GM18498 (cell line): ENCODE measurements at regions not wholly inside any gene's neighbourhood (a gene's known extent, or its start where the extent isn't known, plus 50 kb on each side); places are given as distances from the start of the nearest gene placed in this dataset.
A peak's percentile ranks its signal among the peaks of the same experiment; 100 is the strongest.
"Not testable (repeated sequence)": the region's sequence is repeated elsewhere in the genome, so short reads cannot be mapped to it uniquely, and the experiment has no call there.

ENCODE experiments used
- ATAC-seq: cut with Tn5 transposase; IDR thresholded peaks from one replicate; pipeline ENCODE4 v1.9.1; 2021; ENCODE audit warnings: mild to moderate bottlenecking, moderate library complexity; ENCODE audit not compliant: unreplicated experiment

DNA sequence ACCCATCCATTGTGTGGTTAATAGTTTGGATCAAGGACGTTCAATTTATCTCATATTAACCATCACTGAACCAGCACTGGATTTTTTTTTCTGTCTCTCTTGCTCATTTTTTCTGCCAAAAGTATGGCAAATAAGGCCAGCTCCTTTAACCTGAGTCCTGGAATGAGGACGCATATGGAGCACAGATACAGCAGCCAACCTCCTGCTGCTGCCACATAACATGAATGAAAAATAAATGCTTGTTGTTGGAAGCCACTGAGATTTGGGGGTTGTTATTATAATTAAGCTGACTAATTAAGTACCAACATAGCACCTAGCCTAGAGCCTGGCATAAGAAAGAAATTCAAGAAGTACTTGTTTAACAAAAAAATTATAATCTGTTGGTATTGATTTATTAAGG is 335.3 kb upstream of the DUSP10 start:
- ATAC-seq: no peak

DNA sequence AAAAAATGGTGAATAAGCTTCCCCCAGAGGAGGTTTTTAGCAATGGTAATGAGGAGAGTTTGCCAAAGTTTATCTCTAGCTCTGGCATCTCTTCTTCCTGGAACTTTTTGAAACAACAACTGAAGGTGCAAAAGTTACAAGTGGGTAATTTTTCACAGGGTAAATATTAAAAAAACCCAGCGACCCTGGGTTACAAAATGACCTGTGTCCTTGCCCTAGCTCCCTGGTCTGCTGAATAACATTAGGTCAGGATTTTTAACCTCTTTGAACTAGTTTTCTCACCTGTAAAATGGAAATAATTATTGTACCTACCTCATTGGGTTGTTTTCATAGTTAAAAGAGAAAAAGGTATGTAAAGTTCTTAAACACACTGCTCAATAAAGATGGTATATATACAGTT is 332.4 kb upstream of the DUSP10 start:
- no peak for ATAC-seq

DNA sequence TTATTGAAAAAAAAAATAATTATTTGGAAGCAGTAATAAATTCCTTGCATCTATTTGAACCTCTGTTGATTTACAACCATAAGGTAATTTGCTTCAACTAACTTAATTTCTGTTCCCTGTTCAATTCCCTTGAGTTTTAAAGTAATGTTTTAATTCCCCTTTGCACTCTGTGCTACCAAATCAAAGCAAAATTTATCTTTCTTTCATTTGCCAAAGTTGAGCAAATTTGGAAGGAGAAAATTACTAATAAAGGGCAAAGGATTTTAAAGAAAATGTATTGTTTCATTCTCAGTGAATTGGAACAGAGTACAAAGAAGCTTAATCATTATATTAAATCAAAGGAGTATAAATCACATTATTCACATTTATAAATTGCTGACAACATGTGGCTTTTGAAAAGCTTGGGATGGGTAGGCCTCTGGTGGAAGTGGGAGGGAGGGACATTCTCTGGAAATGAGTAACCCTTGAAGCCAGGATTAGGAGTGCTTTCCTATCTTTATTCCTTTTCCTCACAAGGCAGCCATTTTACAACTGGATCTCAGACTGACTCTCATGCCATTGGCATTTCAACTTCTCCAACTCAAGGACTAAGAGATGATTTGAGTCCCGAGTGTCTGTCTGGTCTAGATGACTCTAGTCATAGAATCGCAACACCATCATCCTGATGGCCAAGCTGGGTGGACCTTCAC is 331.6 kb upstream of the DUSP10 start:
- ATAC-seq: no peak

DNA sequence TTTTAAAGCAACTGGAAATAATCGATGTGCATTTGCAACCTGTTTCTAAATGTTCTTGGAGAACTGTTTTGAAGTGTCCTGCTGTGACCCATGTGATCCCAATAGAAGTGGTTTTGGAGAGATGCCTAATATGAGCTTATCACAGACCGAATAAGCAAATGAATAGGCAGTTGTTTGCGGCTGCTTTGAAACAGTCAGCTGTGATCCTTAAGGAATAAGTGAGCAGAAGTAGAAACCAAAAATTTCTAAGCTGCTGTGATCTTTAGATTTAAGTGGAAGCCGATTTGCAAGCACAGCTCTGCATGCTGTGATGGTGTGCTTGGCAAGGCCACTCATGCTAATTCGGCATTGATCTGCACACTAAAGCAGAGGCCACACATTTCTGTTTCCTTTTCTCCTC is 329.5 kb upstream of the DUSP10 start:
- no peak for ATAC-seq

DNA sequence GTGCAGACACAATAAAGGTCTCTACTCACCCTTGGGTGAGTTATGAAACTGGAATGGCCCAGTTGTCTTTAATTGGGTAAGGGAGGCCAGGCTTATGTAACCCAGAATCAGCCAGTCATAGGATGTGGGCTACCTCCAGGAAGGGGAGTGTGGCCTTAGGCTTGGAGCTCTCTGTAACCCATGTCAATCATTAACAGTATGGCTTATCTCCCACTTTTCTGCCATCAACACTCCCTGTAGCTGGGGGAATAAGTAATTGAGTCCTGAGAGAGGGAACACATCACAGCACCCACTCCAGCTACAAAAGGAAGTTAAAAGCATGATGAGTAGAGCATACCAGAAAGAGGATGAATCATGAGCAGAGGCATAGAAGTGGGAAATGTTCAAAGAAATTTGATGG is 327.0 kb upstream of the DUSP10 start:
- ATAC-seq: no peak

DNA sequence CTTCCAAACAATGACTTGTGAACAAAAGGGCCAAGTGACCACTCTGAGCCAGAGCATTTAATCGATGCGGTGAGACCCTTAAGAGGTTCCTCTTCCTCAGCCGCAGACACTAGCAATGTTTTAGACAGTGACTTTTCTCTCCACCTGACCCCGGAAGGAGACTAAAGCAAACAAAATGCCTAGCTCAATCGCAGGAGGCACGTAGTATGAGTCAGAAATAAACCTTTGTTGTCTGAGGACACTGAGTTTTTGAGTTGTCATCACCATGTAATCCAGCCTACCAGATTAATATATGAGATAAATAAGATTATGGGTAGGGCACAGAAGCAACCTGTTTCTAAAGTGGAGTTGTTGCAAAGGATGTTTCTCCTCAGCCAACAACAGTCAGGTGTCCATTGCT is 326.2 kb upstream of the DUSP10 start:
- no peak for ATAC-seq

DNA sequence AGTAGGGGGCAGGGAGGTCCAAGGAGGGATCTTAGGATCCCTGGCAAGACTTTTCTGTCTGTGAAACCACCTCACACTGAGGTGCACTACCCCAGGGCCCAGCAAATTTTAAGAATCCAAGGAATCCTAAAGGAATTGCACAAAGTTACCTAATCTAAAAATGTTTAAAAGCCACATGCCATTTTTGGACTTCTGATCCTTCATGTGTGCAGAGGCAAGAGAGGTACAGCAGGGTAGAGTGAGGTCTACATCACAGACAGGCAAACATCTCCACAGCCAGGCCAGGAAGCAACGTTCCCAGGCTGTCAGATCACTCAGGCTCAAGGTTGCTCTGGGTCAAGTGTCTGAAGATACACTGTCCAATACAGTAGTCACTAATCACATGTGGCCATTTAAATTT is 324.6 kb upstream of the DUSP10 start:
- ATAC-seq: no peak

DNA sequence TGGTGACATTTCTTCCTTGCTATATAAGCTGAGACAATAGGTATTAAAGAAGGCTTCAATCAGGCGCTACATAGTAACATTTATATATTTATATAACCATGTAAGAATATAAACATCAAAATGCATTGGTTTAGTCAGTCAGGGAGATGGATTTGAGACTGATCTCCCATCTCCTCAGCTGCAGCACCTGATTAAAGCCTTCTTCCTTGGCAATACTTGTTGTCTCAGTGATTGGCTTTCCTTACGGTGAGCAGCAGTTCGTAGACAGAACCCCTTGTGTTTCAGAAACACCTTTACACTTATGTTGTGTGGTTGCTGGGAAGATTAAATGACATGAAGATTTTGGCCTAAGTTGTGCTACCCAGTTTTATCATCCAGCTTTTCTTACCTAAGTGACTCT is 323.3 kb upstream of the DUSP10 start:
- no peak for ATAC-seq

DNA sequence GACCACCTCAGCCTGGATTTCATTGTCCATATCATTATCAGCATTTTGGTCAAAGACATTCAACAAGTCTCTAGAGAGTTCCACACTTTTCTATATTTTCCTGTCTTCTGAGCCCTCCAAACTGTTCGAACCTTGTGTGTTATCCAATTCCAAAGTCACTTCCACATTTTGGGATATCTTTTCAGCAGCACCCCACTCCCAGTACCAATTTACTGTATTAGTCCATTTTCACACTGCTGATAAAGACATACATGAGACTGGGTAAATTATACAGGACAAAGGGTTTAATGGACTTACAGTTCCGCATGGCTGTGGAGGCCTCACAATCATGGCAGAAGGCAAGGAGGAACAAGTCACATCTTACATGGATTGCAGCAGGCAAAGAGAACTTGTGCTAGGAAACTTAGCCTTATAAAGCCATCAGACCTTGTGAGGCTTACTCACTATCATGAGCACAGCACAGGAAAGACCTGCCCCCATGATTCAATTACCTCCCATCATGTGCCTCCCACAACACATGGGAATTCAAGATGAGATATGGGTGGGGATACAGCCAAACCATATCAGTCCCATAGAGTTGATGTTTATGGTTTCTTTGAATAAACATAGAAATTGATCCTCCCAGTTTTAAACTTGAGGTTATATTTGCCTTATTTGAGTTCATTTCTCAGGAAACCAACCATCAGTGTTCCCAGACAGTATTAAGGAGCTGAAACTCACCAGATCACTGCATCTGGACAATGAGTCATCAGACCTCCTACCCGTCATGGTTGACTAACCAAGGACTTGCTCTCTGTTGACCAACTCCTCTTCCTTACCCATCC is 322.7 kb upstream of the DUSP10 start:
- ATAC-seq: no peak

DNA sequence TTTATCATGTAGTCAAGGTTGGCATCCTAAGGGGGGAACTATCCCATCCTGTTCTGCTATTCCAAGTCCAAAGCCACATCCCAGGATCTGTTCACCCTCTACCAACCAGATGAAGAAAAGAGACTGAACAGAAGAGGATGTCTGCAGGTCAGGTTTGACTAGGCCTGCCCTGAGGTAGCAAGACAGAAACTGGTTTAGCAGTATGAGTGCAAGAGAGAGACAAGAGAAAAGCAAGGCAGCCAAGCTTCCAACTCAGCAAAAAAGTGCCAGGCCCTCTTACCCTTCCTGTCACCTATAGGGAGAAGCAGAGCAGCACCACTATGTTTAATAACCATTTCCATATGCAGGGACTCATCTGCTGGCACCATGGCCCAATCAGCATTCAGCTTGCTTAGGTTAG is 320.8 kb upstream of the DUSP10 start:
- no peak for ATAC-seq

DNA sequence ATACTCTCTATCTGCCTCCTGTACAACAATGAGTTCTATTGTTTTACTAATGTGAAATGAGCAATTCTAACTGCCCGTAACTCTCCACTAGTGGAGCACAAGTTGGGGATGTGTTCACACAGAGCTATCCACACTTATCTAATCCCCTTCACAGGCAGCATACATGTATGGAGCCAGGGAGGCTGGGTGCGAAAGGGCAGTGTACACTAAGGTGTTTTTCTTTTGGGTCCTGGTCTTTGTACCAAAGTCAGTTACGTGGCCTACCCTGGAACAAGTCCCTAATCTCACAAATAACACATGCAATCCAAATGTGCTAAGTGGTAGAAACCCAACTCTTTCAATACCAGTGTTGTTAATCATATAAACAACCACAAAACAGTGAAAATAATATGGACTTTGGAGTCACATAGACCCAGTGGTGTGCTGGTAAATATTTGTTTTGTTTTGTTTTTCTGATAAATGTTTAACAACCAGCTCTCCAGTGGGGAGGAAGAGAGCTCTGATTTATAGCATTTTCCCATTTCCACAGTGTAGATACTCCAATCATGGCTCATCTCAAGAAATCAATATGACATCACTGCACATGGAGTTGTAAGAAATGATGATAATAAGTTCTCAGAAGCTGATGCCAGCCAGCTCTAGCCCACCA is 319.9 kb upstream of the DUSP10 start:
- ATAC-seq: no peak

DNA sequence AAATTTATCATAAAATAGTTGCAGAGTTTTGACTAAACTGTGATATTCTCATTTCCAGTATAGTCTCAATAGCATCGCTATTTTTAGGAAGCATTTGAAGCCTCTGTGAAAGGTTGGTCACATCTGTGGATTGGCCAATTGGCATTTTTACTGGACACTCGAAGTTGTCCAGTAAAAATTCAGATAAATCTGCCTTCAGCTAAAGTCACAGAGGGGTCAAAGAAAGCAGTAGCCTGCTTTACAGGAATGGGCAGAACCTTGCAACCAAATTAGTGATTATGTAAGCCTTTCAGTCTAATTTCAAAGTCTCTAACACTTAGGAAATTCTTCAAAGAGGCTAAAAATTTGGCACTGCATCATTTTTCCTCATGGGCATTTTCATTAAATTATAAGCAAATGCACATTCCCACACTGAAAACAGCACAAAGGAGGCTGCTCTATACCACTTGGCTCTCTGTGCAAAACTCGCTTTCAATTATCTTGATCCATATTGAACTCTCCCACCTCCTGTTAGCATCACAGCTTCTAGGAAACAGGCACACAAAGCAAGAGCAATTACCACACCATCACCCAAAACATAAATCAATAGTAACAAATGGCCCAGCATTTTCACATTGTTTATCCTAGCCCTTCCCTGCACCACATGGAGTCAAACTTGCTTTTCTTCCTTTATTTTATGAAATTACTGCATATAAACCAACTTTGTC is 318.5 kb upstream of the DUSP10 start:
- no peak for ATAC-seq

DNA sequence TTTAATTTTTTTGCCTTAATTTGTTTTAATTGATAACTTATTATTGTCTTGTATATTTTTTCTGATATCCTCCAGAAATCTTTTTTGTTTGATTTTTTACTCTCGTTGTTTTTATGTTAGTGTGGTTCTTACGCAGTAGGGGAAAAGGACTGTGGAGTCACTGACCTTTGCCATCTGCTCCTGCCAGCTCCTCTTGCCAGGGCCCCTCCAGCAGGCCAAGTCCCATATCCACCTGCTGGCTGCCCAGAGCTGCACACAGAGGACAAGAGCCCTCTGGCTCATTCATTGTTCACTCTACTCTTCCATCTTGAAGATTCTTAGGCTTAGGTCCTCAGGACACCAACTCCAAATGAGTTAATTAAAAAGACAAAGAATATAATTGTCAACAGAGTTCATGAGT is 316.4 kb upstream of the DUSP10 start:
- ATAC-seq: no peak

DNA sequence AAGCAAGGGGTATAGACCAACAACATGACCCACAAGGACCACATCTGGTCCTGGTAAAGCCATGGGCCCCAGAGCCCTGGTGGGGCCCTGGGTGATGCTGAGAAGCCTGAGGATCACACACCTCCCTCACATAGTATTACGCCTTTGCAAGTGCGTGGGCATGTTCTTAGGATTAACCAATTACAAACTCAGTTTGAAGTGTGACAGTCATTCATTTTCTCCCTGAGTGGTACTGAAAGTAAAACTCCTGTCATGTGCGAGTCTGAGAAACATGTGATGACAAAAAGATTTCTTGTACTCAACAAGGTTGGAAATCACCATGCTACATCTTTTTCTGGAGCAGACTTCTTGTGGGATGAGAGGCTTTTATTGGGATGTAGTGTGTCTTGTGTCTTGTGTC is 315.3 kb upstream of the DUSP10 start:
- ATAC-seq: no peak

DNA sequence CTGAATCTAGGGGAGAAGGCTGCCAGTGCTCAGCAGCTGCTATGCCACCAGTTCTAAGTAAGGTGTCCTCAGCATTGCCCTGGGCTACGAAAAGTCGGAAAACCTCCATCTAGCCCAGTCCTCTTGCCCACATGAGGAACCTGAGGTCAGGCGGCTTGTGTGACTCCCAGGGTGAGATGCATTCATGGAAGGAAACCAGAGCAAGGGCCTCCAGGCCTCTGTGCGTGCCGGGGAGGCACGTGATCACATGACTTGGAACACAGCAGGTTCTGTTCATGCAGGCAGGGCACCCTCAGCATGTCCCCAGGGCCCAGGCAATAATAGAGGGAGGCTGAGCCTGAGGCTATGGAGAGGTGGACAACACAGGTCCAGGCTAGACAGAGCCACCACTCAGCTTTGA is 312.5 kb upstream of the DUSP10 start:
- ATAC-seq: no peak

DNA sequence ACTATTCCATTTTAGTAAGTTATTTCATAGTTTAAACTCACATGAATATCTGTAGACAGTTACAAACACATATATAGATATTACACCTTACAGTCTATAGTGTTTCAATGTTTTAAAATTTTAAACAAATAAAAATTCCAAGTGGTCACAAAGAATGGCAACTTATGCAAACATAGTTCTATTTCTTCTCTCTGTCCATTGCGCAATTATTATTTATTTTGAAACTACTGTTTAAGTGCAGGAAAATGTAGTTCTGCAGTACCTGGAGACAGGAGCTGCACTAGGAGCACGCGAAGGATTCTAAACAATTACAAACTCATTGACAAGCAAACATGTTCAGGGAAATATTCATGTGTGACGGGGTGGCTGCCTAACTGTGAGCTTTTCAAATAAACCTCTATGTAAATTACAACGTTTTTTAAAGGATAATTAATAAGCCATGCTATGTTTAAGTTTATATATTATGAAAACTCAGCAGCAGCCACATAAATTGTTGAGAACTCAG is 312.0 kb upstream of the DUSP10 start:
- no peak for ATAC-seq

DNA sequence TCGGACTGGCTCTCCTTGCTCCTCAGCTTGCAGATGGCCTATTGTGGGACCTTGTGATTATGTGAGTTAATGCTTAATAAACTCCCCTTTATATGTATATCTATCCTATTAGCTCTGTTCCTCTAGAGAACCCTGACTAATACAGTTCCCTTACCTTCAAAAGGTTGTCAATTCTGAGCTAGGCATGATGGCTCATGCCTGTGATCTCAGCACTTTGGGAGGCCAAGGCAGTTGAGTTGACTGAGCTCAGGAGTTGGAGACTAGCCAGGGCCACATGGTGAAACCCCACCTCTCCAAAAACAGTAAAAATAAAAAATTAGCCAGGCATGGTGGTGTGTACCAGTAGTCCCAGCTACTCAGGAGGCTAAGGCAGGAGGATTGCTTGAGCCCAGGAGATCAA is 309.4 kb upstream of the DUSP10 start:
- ATAC-seq: peak; percentile 38

DNA sequence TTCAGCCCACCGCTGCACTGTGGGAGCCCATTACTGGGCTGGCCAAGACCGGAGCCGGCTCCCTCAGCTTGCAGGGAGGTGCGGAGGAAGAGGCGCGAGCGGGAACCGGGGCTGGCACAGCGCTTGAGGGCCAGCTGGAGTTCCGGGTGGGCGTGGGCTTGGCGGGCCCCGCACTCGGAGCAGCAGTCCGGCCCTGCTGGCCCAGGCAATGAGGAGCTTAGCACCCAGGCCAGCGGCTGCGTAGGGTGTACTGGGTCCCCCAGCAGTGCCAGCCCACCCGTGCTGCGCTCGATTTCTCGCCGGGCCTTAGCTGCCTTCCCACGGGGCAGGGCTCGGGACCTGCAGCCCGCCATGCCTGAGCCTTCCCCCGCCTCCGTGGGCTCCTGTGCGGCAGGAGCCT is 307.8 kb upstream of the DUSP10 start:
- ATAC-seq: not testable (repeated sequence)

DNA sequence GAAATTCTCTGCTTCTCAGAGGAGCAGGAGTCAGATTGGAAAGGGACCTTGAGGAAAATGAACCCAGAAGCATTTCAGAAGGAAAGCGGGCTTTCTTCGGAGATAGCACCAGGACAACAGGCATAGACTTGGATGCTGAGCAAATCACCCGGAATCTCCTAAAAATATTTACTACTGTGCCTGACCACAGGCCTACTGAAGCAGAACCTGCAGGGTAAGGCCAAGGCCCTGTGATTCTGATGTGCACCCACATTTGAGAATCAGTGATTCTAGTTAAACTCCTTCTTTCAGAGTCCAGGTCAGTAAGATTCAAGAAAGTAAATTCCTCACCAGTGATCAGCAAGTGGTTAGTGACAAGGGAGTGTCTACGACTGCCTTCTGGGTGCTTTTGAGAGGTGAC is 307.3 kb upstream of the DUSP10 start:
- no peak for ATAC-seq

DNA sequence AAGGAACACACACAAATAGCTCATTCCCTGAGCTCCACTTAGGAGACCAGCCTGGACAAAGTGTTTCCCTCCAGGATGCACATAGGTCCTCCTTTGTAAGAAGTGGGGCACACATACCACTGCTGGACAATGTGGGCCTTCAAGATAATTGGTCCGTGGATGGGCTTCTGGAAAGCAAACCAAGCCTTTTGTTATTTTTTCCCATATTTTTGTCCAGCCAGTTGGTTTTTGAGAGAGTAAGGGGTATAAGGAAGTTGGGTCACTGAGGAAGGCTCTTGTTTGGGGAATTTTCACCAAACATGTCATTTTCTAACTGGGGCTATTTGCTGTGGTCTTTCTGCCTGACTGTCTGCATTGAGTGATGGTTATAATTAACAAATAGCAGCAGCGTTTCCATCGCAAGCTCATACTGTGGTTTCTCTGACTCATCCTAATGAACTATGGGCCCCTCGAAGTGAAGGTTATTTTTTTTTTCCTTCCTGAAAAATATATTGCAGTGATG is 306.3 kb upstream of the DUSP10 start:
- ATAC-seq: peak; percentile 75

DNA sequence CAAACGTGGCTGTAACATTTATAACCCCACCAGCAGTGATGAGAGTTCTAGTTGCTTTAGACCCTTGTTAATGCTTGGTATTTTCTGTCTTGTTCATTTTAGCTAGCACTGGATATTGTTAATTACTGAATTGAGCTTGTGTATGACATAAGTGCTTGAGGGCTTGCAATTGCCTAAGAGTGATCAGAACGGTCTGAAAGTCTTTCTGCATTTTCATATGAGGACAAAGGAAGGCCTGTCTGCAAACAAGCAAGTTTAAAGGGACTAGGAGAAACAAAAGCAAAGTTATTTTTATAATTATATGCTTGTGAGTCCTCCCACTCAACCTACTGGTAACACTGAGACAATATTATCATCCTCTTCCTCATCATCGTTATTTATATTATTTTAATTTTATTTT is 305.5 kb upstream of the DUSP10 start:
- ATAC-seq: no peak
